ENCODE measurements at regions not wholly inside any gene's neighbourhood (a gene's known extent, or its start where the extent isn't known, plus 50 kb on each side); places are given as distances from the start of the nearest gene placed in this dataset.

DNA sequence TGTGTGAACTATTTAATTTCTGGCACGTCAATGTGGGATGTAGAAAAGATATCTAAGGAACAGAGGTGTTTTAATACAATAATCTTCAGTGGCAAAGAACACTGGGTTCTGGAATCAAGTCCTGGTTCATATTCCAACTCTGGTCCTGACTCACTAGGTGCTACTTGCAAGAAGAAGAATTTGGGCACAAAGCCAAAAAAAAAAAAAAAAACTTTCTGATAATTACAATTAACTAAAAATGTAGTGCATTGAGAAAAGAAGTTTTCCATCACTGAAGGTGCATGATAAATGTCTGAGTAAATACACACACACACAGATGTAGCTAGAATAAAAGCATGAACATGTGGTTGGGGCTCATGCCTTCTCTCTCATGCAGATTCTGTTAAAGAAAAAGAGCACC, 424.4 kb upstream of the REG3G start:
- TF ChIP-seq, protein P1, sequence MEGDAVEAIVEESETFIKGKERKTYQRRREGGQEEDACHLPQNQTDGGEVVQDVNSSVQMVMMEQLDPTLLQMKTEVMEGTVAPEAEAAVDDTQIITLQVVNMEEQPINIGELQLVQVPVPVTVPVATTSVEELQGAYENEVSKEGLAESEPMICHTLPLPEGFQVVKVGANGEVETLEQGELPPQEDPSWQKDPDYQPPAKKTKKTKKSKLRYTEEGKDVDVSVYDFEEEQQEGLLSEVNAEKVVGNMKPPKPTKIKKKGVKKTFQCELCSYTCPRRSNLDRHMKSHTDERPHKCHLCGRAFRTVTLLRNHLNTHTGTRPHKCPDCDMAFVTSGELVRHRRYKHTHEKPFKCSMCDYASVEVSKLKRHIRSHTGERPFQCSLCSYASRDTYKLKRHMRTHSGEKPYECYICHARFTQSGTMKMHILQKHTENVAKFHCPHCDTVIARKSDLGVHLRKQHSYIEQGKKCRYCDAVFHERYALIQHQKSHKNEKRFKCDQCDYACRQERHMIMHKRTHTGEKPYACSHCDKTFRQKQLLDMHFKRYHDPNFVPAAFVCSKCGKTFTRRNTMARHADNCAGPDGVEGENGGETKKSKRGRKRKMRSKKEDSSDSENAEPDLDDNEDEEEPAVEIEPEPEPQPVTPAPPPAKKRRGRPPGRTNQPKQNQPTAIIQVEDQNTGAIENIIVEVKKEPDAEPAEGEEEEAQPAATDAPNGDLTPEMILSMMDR (tag by site-specific recombination; IDR thresholded peaks at IDR 0.05), result no peak
- TF ChIP-seq ZBTB17 (tag by site-specific recombination; IDR thresholded peaks at IDR 0.05), result no peak
- TF ChIP-seq ZNF544 (tag by site-specific recombination; IDR thresholded peaks at IDR 0.05), result no peak
- TF ChIP-seq, protein P2, sequence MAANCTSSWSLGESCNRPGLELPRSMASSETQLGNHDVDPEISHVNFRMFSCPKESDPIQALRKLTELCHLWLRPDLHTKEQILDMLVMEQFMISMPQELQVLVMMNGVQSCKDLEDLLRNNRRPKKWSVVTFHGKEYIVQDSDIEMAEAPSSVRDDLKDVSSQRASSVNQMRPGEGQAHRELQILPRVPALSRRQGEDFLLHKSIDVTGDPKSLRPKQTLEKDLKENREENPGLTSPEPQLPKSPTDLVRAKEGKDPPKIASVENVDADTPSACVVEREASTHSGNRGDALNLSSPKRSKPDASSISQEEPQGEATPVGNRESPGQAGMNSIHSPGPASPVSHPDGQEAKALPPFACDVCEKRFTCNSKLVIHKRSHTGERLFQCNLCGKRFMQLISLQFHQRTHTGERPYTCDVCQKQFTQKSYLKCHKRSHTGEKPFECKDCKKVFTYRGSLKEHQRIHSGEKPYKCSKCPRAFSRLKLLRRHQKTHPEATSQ (tag by site-specific recombination; IDR thresholded peaks at IDR 0.05), result no peak
- TF ChIP-seq, protein P3, sequence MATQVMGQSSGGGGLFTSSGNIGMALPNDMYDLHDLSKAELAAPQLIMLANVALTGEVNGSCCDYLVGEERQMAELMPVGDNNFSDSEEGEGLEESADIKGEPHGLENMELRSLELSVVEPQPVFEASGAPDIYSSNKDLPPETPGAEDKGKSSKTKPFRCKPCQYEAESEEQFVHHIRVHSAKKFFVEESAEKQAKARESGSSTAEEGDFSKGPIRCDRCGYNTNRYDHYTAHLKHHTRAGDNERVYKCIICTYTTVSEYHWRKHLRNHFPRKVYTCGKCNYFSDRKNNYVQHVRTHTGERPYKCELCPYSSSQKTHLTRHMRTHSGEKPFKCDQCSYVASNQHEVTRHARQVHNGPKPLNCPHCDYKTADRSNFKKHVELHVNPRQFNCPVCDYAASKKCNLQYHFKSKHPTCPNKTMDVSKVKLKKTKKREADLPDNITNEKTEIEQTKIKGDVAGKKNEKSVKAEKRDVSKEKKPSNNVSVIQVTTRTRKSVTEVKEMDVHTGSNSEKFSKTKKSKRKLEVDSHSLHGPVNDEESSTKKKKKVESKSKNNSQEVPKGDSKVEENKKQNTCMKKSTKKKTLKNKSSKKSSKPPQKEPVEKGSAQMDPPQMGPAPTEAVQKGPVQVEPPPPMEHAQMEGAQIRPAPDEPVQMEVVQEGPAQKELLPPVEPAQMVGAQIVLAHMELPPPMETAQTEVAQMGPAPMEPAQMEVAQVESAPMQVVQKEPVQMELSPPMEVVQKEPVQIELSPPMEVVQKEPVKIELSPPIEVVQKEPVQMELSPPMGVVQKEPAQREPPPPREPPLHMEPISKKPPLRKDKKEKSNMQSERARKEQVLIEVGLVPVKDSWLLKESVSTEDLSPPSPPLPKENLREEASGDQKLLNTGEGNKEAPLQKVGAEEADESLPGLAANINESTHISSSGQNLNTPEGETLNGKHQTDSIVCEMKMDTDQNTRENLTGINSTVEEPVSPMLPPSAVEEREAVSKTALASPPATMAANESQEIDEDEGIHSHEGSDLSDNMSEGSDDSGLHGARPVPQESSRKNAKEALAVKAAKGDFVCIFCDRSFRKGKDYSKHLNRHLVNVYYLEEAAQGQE (tag by site-specific recombination; IDR thresholded peaks at IDR 0.05), result no peak
- TF ChIP-seq KLF8 (tag by site-specific recombination; IDR thresholded peaks at IDR 0.05), result no peak

All from HEK293 (cell line).